Activated T-cell treated with anti-CD3 and anti-CD28 coated beads for 48 hours (primary cell): ENCODE measurements at regions not wholly inside any gene's neighbourhood (a gene's known extent, or its start where the extent isn't known, plus 50 kb on each side); places are given as distances from the start of the nearest gene placed in this dataset.
"Not testable (repeated sequence)": the region's sequence is repeated elsewhere in the genome, so short reads cannot be mapped to it uniquely, and the experiment has no call there.

Source experiments
- DNase-seq: peaks from one replicate; pipeline ENCODE4 v3.0.0-alpha.2; 2020; ENCODE audit warnings: low read depth

GRCh38 chr10:21364196-21365114 lies 161.0 kb downstream of the SKIDA1 start:
- DNase-seq = no peak

- no peak for DNase-seq
Measured at GRCh38 chr10:21363731-21364104, 161.8 kb downstream of the SKIDA1 start.

GRCh38 chr10:21363092-21363730 lies 162.3 kb downstream of the SKIDA1 start:
- DNase-seq = no peak

- no peak for DNase-seq
Measured at GRCh38 chr10:21359202-21359601, 166.3 kb downstream of the SKIDA1 start.

GRCh38 chr10:21355591-21356011 lies 169.9 kb downstream of the SKIDA1 start:
- DNase-seq = no peak

- DNase-seq = no peak
Measured at GRCh38 chr10:21352886-21353285, 172.6 kb downstream of the SKIDA1 start.

GRCh38 chr10:21351594-21351993 lies 173.9 kb downstream of the SKIDA1 start:
- DNase-seq = not testable (repeated sequence)

GRCh38 chr10:21349912-21350286 lies 175.6 kb downstream of the SKIDA1 start:
- DNase-seq = no peak

- DNase-seq = no peak
Measured at GRCh38 chr10:21347785-21348170, 177.7 kb downstream of the SKIDA1 start.

- no peak for DNase-seq
Measured at GRCh38 chr10:21347043-21347784, 178.3 kb downstream of the SKIDA1 start.

- no peak for DNase-seq
Measured at GRCh38 chr10:21343087-21343486, 182.4 kb downstream of the SKIDA1 start.

- not testable (repeated sequence) for DNase-seq
Measured at GRCh38 chr10:21342499-21342898, 183.0 kb downstream of the SKIDA1 start.

GRCh38 chr10:21340331-21340730 lies 185.2 kb downstream of the SKIDA1 start:
- DNase-seq = no peak

GRCh38 chr10:21337171-21337792 lies 188.2 kb downstream of the SKIDA1 start:
- no peak for DNase-seq

- DNase-seq = no peak
Measured at GRCh38 chr10:21336476-21337170, 188.9 kb downstream of the SKIDA1 start.

- no peak for DNase-seq
Measured at GRCh38 chr10:21334891-21335696, 190.4 kb downstream of the SKIDA1 start.

- DNase-seq = no peak
Measured at GRCh38 chr10:21330628-21331020, 194.9 kb downstream of the SKIDA1 start.

GRCh38 chr10:21329995-21330627 lies 195.4 kb downstream of the SKIDA1 start:
- DNase-seq = no peak

- no peak for DNase-seq
Measured at GRCh38 chr10:21327289-21327993, 198.0 kb downstream of the SKIDA1 start.
